Endothelial cell (in vitro differentiated cells): ENCODE measurements at regions not wholly inside any gene's neighbourhood (a gene's known extent, or its start where the extent isn't known, plus 50 kb on each side); places are given as distances from the start of the nearest gene placed in this dataset.

Source experiments
- DNase-seq: peaks from one replicate; pipeline ENCODE4 v3.0.0; 2021; ENCODE audit warnings: low spot score
- H3K27ac Mint-ChIP-seq: one replicate; pipeline ENCODE4 v1.8.0; 2021; ENCODE audit warnings: mixed read lengths, inconsistent platforms; ENCODE audit not compliant: unreplicated experiment
- H3K27me3 Mint-ChIP-seq: one replicate; pipeline ENCODE4 v1.8.0; 2021; ENCODE audit warnings: mild to moderate bottlenecking, moderate library complexity, mixed read lengths, inconsistent platforms; ENCODE audit not compliant: unreplicated experiment
- H3K36me3 Mint-ChIP-seq: one replicate; pipeline ENCODE4 v1.8.0; 2021; ENCODE audit warnings: mild to moderate bottlenecking, low read depth, mixed read lengths, inconsistent platforms; ENCODE audit not compliant: unreplicated experiment
- H3K4me1 Mint-ChIP-seq: one replicate; pipeline ENCODE4 v1.8.0; 2021; ENCODE audit warnings: mild to moderate bottlenecking, mixed read lengths, inconsistent platforms; ENCODE audit not compliant: unreplicated experiment
- H3K4me3 Mint-ChIP-seq: one replicate; pipeline ENCODE4 v1.8.0; 2021; ENCODE audit warnings: mild to moderate bottlenecking, mixed read lengths, inconsistent platforms; ENCODE audit not compliant: unreplicated experiment
- H3K9me3 Mint-ChIP-seq: one replicate; pipeline ENCODE4 v1.8.0; 2021; ENCODE audit warnings: mixed read lengths, inconsistent platforms; ENCODE audit not compliant: unreplicated experiment
- TF ChIP-seq, protein P1 (sequence below): fragments of 200-600 bp; sonication (generic); IDR thresholded peaks from one replicate; pipeline ENCODE4 v1.5.0; 2021; ENCODE audit warnings: antibody characterized with exemption; ENCODE audit not compliant: unreplicated experiment

DNA sequence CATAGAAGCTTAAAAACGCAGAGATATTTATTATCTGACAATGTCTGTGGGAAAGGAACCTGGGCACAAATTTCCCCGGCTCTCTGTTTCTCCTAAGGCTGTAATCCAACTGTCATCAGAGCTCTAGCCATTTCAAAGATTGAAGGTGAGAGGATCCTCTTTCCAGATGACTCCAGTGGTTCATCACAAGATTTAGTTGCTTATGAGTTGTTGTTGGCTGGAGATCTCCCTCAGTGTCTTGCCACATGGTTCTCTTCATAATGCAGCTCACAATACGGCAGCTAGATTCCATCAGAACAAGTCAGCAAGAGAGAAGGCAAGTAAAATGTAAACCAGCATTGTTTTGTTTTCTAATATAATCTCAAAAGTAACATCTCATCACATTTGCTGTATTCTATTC, 369.4 kb downstream of the GASK1B start:
- Mint-ChIP-seq H3K4me3 (no peak overlapping the region), H3K27me3 (no peaks in the 10 kb centered on the region), H3K9me3 (no peaks in the 10 kb centered on the region), H3K36me3 (no peaks in the 10 kb centered on the region), H3K27ac (no peak overlapping the region), H3K4me1 (no peaks in the 10 kb centered on the region)
- TF ChIP-seq, protein P1, sequence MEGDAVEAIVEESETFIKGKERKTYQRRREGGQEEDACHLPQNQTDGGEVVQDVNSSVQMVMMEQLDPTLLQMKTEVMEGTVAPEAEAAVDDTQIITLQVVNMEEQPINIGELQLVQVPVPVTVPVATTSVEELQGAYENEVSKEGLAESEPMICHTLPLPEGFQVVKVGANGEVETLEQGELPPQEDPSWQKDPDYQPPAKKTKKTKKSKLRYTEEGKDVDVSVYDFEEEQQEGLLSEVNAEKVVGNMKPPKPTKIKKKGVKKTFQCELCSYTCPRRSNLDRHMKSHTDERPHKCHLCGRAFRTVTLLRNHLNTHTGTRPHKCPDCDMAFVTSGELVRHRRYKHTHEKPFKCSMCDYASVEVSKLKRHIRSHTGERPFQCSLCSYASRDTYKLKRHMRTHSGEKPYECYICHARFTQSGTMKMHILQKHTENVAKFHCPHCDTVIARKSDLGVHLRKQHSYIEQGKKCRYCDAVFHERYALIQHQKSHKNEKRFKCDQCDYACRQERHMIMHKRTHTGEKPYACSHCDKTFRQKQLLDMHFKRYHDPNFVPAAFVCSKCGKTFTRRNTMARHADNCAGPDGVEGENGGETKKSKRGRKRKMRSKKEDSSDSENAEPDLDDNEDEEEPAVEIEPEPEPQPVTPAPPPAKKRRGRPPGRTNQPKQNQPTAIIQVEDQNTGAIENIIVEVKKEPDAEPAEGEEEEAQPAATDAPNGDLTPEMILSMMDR: no peak
- no peak for DNase-seq

GRCh38 chr4:157795495-157795894, 377.3 kb downstream of the GASK1B start:
- H3K27me3 Mint-ChIP-seq: no peaks in the 10 kb centered on the region
- H3K4me3 Mint-ChIP-seq: no peak overlapping the region
- no peak overlapping the region for H3K27ac Mint-ChIP-seq
- peaks cover 8% of the 10 kb centered on the region for H3K4me1 Mint-ChIP-seq
- no peaks in the 10 kb centered on the region for H3K9me3 Mint-ChIP-seq
- DNase-seq: no peak
- TF ChIP-seq, protein P1: no peak
- H3K36me3 Mint-ChIP-seq: no peaks in the 10 kb centered on the region

DNA sequence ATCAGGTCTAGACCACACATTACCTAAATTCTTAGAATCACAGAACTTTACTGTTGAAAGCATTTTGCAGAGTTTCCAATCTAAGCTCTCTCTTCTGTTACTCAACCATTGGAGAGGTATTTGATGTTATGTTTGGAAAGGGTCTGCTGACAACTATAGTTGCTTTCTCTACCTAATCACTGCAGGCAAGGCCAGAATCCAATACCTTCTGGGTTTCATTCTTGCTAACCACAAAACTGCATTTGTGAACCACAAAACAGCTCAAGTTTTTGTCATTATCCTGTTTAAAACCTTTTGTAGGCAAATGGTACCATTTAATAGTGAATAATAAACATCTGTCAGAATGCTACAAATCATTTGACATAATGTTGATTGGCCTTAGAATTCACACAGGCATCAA, 380.1 kb downstream of the GASK1B start:
- no peak overlapping the region for H3K27ac Mint-ChIP-seq
- no peaks in the 10 kb centered on the region for H3K36me3 Mint-ChIP-seq
- TF ChIP-seq, protein P1: no peak
- H3K4me1 Mint-ChIP-seq: peaks cover 8% of the 10 kb centered on the region
- no peak for DNase-seq
- no peaks in the 10 kb centered on the region for H3K9me3 Mint-ChIP-seq
- H3K27me3 Mint-ChIP-seq: no peaks in the 10 kb centered on the region
- H3K4me3 Mint-ChIP-seq: no peak overlapping the region

GRCh38 chr4:157791236-157791635, 381.6 kb downstream of the GASK1B start:
- TF ChIP-seq, protein P1: no peak
- Mint-ChIP-seq H3K36me3 (no peaks in the 10 kb centered on the region), H3K4me1 (peaks cover 2% of the 10 kb centered on the region), H3K27me3 (no peaks in the 10 kb centered on the region), H3K9me3 (no peaks in the 10 kb centered on the region), H3K27ac (no peak overlapping the region), H3K4me3 (no peak overlapping the region)
- no peak for DNase-seq

GRCh38 chr4:157787618-157788017, 385.2 kb downstream of the GASK1B start:
- Mint-ChIP-seq H3K4me1 (no peaks in the 10 kb centered on the region), H3K4me3 (no peak overlapping the region), H3K36me3 (no peaks in the 10 kb centered on the region), H3K9me3 (no peaks in the 10 kb centered on the region), H3K27ac (no peak overlapping the region), H3K27me3 (no peaks in the 10 kb centered on the region)
- DNase-seq: no peak
- TF ChIP-seq, protein P1: no peak
